GM19238 (cell line): ENCODE measurements at regions not wholly inside any gene's neighbourhood (a gene's known extent, or its start where the extent isn't known, plus 50 kb on each side); places are given as distances from the start of the nearest gene placed in this dataset.

Experiments used
- DNase-seq: peaks from one replicate; pipeline ENCODE4 v3.0.0; 2011; ENCODE audit warnings: low spot score; ENCODE audit not compliant: insufficient read length

GRCh38 chr5:86768699-86769202, 151.0 kb downstream of the COX7C start:
- no peak for DNase-seq

- no peak for DNase-seq
These were observed 162.3 kb downstream of the COX7C start for GRCh38 chr5:86780018-86780417.

GRCh38 chr5:86786955-86787354, 169.2 kb downstream of the COX7C start:
- DNase-seq, result no peak

- no peak for DNase-seq
These were observed 177.9 kb downstream of the COX7C start for GRCh38 chr5:86795659-86796058.

GRCh38 chr5:86797677-86798076, 179.9 kb downstream of the COX7C start:
- no peak for DNase-seq

GRCh38 chr5:86806206-86806605, 188.5 kb downstream of the COX7C start:
- DNase-seq, result no peak

- no peak for DNase-seq
These were observed 189.6 kb downstream of the COX7C start for GRCh38 chr5:86807046-86808031.

- DNase-seq, result no peak
These were observed 196.6 kb downstream of the COX7C start for GRCh38 chr5:86814315-86814714.

GRCh38 chr5:86814907-86815306, 197.2 kb downstream of the COX7C start:
- DNase-seq, result no peak

GRCh38 chr5:86824637-86825036, 206.9 kb downstream of the COX7C start:
- DNase-seq, result no peak

- no peak for DNase-seq
These were observed 213.4 kb downstream of the COX7C start for GRCh38 chr5:86831128-86831527.

GRCh38 chr5:86833868-86834267, 216.1 kb downstream of the COX7C start:
- no peak for DNase-seq

GRCh38 chr5:86837610-86838009, 219.9 kb downstream of the COX7C start:
- DNase-seq, result no peak

GRCh38 chr5:86838083-86838482, 220.3 kb downstream of the COX7C start:
- DNase-seq, result no peak

- no peak for DNase-seq
These were observed 223.4 kb downstream of the COX7C start for GRCh38 chr5:86841000-86841644.

- no peak for DNase-seq
These were observed 240.7 kb downstream of the COX7C start for GRCh38 chr5:86858442-86858841.

- no peak for DNase-seq
These were observed 243.8 kb downstream of the COX7C start for GRCh38 chr5:86861512-86861911.

GRCh38 chr5:86862093-86862492, 244.4 kb downstream of the COX7C start:
- no peak for DNase-seq

GRCh38 chr5:86864051-86864450, 246.3 kb downstream of the COX7C start:
- no peak for DNase-seq

- no peak for DNase-seq
These were observed 247.6 kb downstream of the COX7C start for GRCh38 chr5:86865256-86865785.

GRCh38 chr5:86866036-86866435, 248.3 kb downstream of the COX7C start:
- DNase-seq, result no peak

GRCh38 chr5:86869268-86869667, 251.5 kb downstream of the COX7C start:
- no peak for DNase-seq
